Adrenal gland (tissue), 5 donors: ENCODE measurements at regions not wholly inside any gene's neighbourhood (a gene's known extent, or its start where the extent isn't known, plus 50 kb on each side); places are given as distances from the start of the nearest gene placed in this dataset.

ENCODE experiments used
- POLR2A ChIP-seq, 2 donors: fragments of 450-650 bp; IDR thresholded peaks; one replicate each; pipeline ENCODE4 v1.6.1; 2017; ENCODE audit warnings: antibody characterized with exemption in 2 of 2, mild to moderate bottlenecking in 2 of 2, moderate library complexity in 1 of 2
- TF ChIP-seq, protein P1 (sequence below), 6 experiments: fragments of 450-650 bp in 4 of 6; fragments of 200-600 bp in 2 of 6; sonication (generic) in 1 of 6; IDR thresholded peaks; 1 replicate in 5 of 6; 2 replicates in 1 of 6; pipeline versions ENCODE4 v1.5.1 to v1.8.0; 2016 to 2021; ENCODE audit warnings: antibody characterized with exemption in 6 of 6, mild to moderate bottlenecking in 2 of 6, moderate library complexity in 1 of 6
- donor health status: DM: no; HTN: no; CAD: no.

DNA sequence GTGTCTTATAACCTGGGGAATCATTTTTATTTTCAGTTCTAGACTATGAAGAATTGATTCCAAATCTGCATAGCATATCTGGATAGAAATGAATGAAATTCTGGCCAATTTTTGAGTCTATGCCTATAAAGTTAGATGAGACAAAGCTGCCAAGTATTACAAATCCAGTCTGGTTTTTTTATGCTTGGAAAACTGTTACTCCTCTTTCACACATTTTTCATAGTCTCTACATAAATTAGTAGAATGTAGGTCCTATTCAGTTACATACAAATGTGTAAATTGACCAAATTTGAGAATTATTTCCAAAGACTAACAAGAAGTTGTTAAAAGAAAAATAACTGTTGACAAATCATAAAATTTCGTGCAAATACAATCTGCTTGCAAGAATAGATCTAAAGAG is 1505.2 kb downstream of the AMY1C start:
- TF ChIP-seq POLR2A (IDR thresholded peaks at IDR 0.05), result no peak
- TF ChIP-seq, protein P1, sequence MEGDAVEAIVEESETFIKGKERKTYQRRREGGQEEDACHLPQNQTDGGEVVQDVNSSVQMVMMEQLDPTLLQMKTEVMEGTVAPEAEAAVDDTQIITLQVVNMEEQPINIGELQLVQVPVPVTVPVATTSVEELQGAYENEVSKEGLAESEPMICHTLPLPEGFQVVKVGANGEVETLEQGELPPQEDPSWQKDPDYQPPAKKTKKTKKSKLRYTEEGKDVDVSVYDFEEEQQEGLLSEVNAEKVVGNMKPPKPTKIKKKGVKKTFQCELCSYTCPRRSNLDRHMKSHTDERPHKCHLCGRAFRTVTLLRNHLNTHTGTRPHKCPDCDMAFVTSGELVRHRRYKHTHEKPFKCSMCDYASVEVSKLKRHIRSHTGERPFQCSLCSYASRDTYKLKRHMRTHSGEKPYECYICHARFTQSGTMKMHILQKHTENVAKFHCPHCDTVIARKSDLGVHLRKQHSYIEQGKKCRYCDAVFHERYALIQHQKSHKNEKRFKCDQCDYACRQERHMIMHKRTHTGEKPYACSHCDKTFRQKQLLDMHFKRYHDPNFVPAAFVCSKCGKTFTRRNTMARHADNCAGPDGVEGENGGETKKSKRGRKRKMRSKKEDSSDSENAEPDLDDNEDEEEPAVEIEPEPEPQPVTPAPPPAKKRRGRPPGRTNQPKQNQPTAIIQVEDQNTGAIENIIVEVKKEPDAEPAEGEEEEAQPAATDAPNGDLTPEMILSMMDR (IDR thresholded peaks at IDR 0.05), result no peak
